ENCODE measurements at regions not wholly inside any gene's neighbourhood (a gene's known extent, or its start where the extent isn't known, plus 50 kb on each side); places are given as distances from the start of the nearest gene placed in this dataset.

GRCh38 chr1:82230667-82231066 lies 429.9 kb downstream of the ADGRL2 start:
- Histone ChIP-seq H3K9ac (ENCODE audit: low read depth in 1 of 3, low read length in 3 of 3) (no peak overlapping the region), H3K9me3 (ENCODE audit: control insufficient read depth in 3 of 3, low read length in 3 of 3) (no peaks in the 10 kb centered on the region), H3K36me3 (ENCODE audit: control insufficient read depth in 3 of 3, insufficient read depth in 3 of 3, low read length in 3 of 3) (no peaks in the 10 kb centered on the region), H3K27me3 (ENCODE audit: control insufficient read depth in 3 of 3, insufficient read depth in 3 of 3, low read length in 3 of 3) (no peaks in the 10 kb centered on the region), H3K4me3 (ENCODE audit: low read length in 3 of 3) (no peak overlapping the region), H3K27ac (ENCODE audit: low read depth, low read length) (no peak overlapping the region), H3K4me1 (ENCODE audit: control insufficient read depth in 3 of 3, insufficient read depth in 3 of 3, low read length in 3 of 3) (peaks cover 0 to 3% (median 2%) of the 10 kb centered on the region in 3 donors)

GRCh38 chr1:82227306-82228095 lies 426.8 kb downstream of the ADGRL2 start:
- Histone ChIP-seq H3K36me3 (ENCODE audit: control insufficient read depth in 3 of 3, insufficient read depth in 3 of 3, low read length in 3 of 3) (no peaks in the 10 kb centered on the region), H3K4me3 (ENCODE audit: low read length in 3 of 3) (no peak overlapping the region), H3K9ac (ENCODE audit: low read depth in 1 of 3, low read length in 3 of 3) (no peak overlapping the region), H3K4me1 (ENCODE audit: control insufficient read depth in 3 of 3, insufficient read depth in 3 of 3, low read length in 3 of 3) (peaks cover 0 to 3% (median 2%) of the 10 kb centered on the region in 3 donors), H3K9me3 (ENCODE audit: control insufficient read depth in 3 of 3, low read length in 3 of 3) (no peaks in the 10 kb centered on the region), H3K27me3 (ENCODE audit: control insufficient read depth in 3 of 3, insufficient read depth in 3 of 3, low read length in 3 of 3) (no peaks in the 10 kb centered on the region), H3K27ac (ENCODE audit: low read depth, low read length) (no peak overlapping the region)

- Histone ChIP-seq H3K4me3 (ENCODE audit: low read length in 3 of 3) (no peak overlapping the region), H3K36me3 (ENCODE audit: control insufficient read depth in 3 of 3, insufficient read depth in 3 of 3, low read length in 3 of 3) (no peaks in the 10 kb centered on the region), H3K27me3 (ENCODE audit: control insufficient read depth in 3 of 3, insufficient read depth in 3 of 3, low read length in 3 of 3) (no peaks in the 10 kb centered on the region), H3K4me1 (ENCODE audit: control insufficient read depth in 3 of 3, insufficient read depth in 3 of 3, low read length in 3 of 3) (peaks cover 0 to 3% (median 2%) of the 10 kb centered on the region in 3 donors), H3K27ac (ENCODE audit: low read depth, low read length) (no peak overlapping the region), H3K9ac (ENCODE audit: low read depth in 1 of 3, low read length in 3 of 3) (no peak overlapping the region), H3K9me3 (ENCODE audit: control insufficient read depth in 3 of 3, low read length in 3 of 3) (no peaks in the 10 kb centered on the region)
Observed at GRCh38 chr1:82226186-82226505, 425.4 kb downstream of the ADGRL2 start.

GRCh38 chr1:82225421-82226185 lies 424.9 kb downstream of the ADGRL2 start:
- Histone ChIP-seq H3K36me3 (ENCODE audit: control insufficient read depth in 3 of 3, insufficient read depth in 3 of 3, low read length in 3 of 3) (no peaks in the 10 kb centered on the region), H3K4me1 (ENCODE audit: control insufficient read depth in 3 of 3, insufficient read depth in 3 of 3, low read length in 3 of 3) (peaks cover 0 to 3% (median 2%) of the 10 kb centered on the region in 3 donors), H3K9ac (ENCODE audit: low read depth in 1 of 3, low read length in 3 of 3) (no peak overlapping the region), H3K27ac (ENCODE audit: low read depth, low read length) (no peak overlapping the region), H3K9me3 (ENCODE audit: control insufficient read depth in 3 of 3, low read length in 3 of 3) (no peaks in the 10 kb centered on the region), H3K27me3 (ENCODE audit: control insufficient read depth in 3 of 3, insufficient read depth in 3 of 3, low read length in 3 of 3) (no peaks in the 10 kb centered on the region), H3K4me3 (ENCODE audit: low read length in 3 of 3) (no peak overlapping the region)

- H3K27ac ChIP-seq (ENCODE audit: low read depth, low read length) = no peak overlapping the region
- no peaks in the 10 kb centered on the region for H3K36me3 ChIP-seq (ENCODE audit: control insufficient read depth in 3 of 3, insufficient read depth in 3 of 3, low read length in 3 of 3)
- no peaks in the 10 kb centered on the region for H3K27me3 ChIP-seq (ENCODE audit: control insufficient read depth in 3 of 3, insufficient read depth in 3 of 3, low read length in 3 of 3)
- H3K4me1 ChIP-seq (ENCODE audit: control insufficient read depth in 3 of 3, insufficient read depth in 3 of 3, low read length in 3 of 3) = peaks cover 0 to 3% (median 2%) of the 10 kb centered on the region in 3 donors
- H3K9me3 ChIP-seq (ENCODE audit: control insufficient read depth in 3 of 3, low read length in 3 of 3) = no peaks in the 10 kb centered on the region
- no peak overlapping the region for H3K9ac ChIP-seq (ENCODE audit: low read depth in 1 of 3, low read length in 3 of 3)
- no peak overlapping the region for H3K4me3 ChIP-seq (ENCODE audit: low read length in 3 of 3)
Observed at GRCh38 chr1:82223091-82223490, 422.4 kb downstream of the ADGRL2 start.

GRCh38 chr1:82221721-82222120 lies 421.0 kb downstream of the ADGRL2 start:
- H3K27me3 ChIP-seq (ENCODE audit: control insufficient read depth in 3 of 3, insufficient read depth in 3 of 3, low read length in 3 of 3) = no peaks in the 10 kb centered on the region

GRCh38 chr1:82220754-82221153 lies 420.0 kb downstream of the ADGRL2 start:
- Histone ChIP-seq H3K4me1 (ENCODE audit: control insufficient read depth in 3 of 3, insufficient read depth in 3 of 3, low read length in 3 of 3) (no peaks in the 10 kb centered on the region), H3K27me3 (ENCODE audit: control insufficient read depth in 3 of 3, insufficient read depth in 3 of 3, low read length in 3 of 3) (no peaks in the 10 kb centered on the region), H3K36me3 (ENCODE audit: control insufficient read depth in 3 of 3, insufficient read depth in 3 of 3, low read length in 3 of 3) (no peaks in the 10 kb centered on the region), H3K4me3 (ENCODE audit: low read length in 3 of 3) (no peak overlapping the region), H3K9ac (ENCODE audit: low read depth in 1 of 3, low read length in 3 of 3) (no peak overlapping the region), H3K9me3 (ENCODE audit: control insufficient read depth in 3 of 3, low read length in 3 of 3) (no peaks in the 10 kb centered on the region), H3K27ac (ENCODE audit: low read depth, low read length) (no peak overlapping the region)

More at GRCh38 chr1:82221721-82222120, 421.0 kb downstream of the ADGRL2 start:
- H3K9ac ChIP-seq (ENCODE audit: low read depth in 1 of 3, low read length in 3 of 3) = no peak overlapping the region
- no peak overlapping the region for H3K4me3 ChIP-seq (ENCODE audit: low read length in 3 of 3)
- H3K27ac ChIP-seq (ENCODE audit: low read depth, low read length) = no peak overlapping the region
- H3K9me3 ChIP-seq (ENCODE audit: control insufficient read depth in 3 of 3, low read length in 3 of 3) = no peaks in the 10 kb centered on the region
- peaks cover 0 to 2% (median 0%) of the 10 kb centered on the region in 3 donors for H3K4me1 ChIP-seq (ENCODE audit: control insufficient read depth in 3 of 3, insufficient read depth in 3 of 3, low read length in 3 of 3)
- H3K36me3 ChIP-seq (ENCODE audit: control insufficient read depth in 3 of 3, insufficient read depth in 3 of 3, low read length in 3 of 3) = no peaks in the 10 kb centered on the region

- Histone ChIP-seq H3K36me3 (ENCODE audit: control insufficient read depth in 3 of 3, insufficient read depth in 3 of 3, low read length in 3 of 3) (no peaks in the 10 kb centered on the region), H3K27me3 (ENCODE audit: control insufficient read depth in 3 of 3, insufficient read depth in 3 of 3, low read length in 3 of 3) (no peaks in the 10 kb centered on the region), H3K4me3 (ENCODE audit: low read length in 3 of 3) (no peak overlapping the region), H3K9ac (ENCODE audit: low read depth in 1 of 3, low read length in 3 of 3) (no peak overlapping the region), H3K27ac (ENCODE audit: low read depth, low read length) (no peak overlapping the region), H3K9me3 (ENCODE audit: control insufficient read depth in 3 of 3, low read length in 3 of 3) (no peaks in the 10 kb centered on the region), H3K4me1 (ENCODE audit: control insufficient read depth in 3 of 3, insufficient read depth in 3 of 3, low read length in 3 of 3) (no peaks in the 10 kb centered on the region)
Observed at GRCh38 chr1:82219841-82220240, 419.1 kb downstream of the ADGRL2 start.

- no peaks in the 10 kb centered on the region for H3K36me3 ChIP-seq (ENCODE audit: control insufficient read depth in 3 of 3, insufficient read depth in 3 of 3, low read length in 3 of 3)
- no peaks in the 10 kb centered on the region for H3K27me3 ChIP-seq (ENCODE audit: control insufficient read depth in 3 of 3, insufficient read depth in 3 of 3, low read length in 3 of 3)
- H3K4me3 ChIP-seq (ENCODE audit: low read length in 3 of 3) = no peak overlapping the region
- H3K4me1 ChIP-seq (ENCODE audit: control insufficient read depth in 3 of 3, insufficient read depth in 3 of 3, low read length in 3 of 3) = no peaks in the 10 kb centered on the region
- H3K27ac ChIP-seq (ENCODE audit: low read depth, low read length) = no peak overlapping the region
- H3K9ac ChIP-seq (ENCODE audit: low read depth in 1 of 3, low read length in 3 of 3) = no peak overlapping the region
- no peaks in the 10 kb centered on the region for H3K9me3 ChIP-seq (ENCODE audit: control insufficient read depth in 3 of 3, low read length in 3 of 3)
Observed at GRCh38 chr1:82218846-82219245, 418.1 kb downstream of the ADGRL2 start.

- no peak overlapping the region for H3K27ac ChIP-seq (ENCODE audit: low read depth, low read length)
Observed at GRCh38 chr1:82215853-82216175, 415.1 kb downstream of the ADGRL2 start.

More at GRCh38 chr1:82215853-82216175, 415.1 kb downstream of the ADGRL2 start:
- H3K36me3 ChIP-seq (ENCODE audit: control insufficient read depth in 3 of 3, insufficient read depth in 3 of 3, low read length in 3 of 3) = no peaks in the 10 kb centered on the region
- no peaks in the 10 kb centered on the region for H3K4me1 ChIP-seq (ENCODE audit: control insufficient read depth in 3 of 3, insufficient read depth in 3 of 3, low read length in 3 of 3)
- no peak overlapping the region for H3K9ac ChIP-seq (ENCODE audit: low read depth in 1 of 3, low read length in 3 of 3)
- H3K27me3 ChIP-seq (ENCODE audit: control insufficient read depth in 3 of 3, insufficient read depth in 3 of 3, low read length in 3 of 3) = no peaks in the 10 kb centered on the region
- no peaks in the 10 kb centered on the region for H3K9me3 ChIP-seq (ENCODE audit: control insufficient read depth in 3 of 3, low read length in 3 of 3)
- H3K4me3 ChIP-seq (ENCODE audit: low read length in 3 of 3) = no peak overlapping the region

Measured in skeletal muscle tissue (tissue), 3 donors.